Glutamatergic neuron (in vitro differentiated cells): ENCODE measurements at regions not wholly inside any gene's neighbourhood (a gene's known extent, or its start where the extent isn't known, plus 50 kb on each side); places are given as distances from the start of the nearest gene placed in this dataset.

Experiments
- DNase-seq: peaks from one replicate; pipeline ENCODE4 v3.0.0; 2022
- H3K27ac Mint-ChIP-seq: one replicate; pipeline ENCODE4 v1.8.0; 2020; ENCODE audit warnings: mild to moderate bottlenecking, mixed read lengths, inconsistent platforms; ENCODE audit not compliant: unreplicated experiment
- H3K27me3 Mint-ChIP-seq: one replicate; pipeline ENCODE4 v1.8.0; 2020; ENCODE audit warnings: mild to moderate bottlenecking, moderate library complexity, mixed read lengths, inconsistent platforms; ENCODE audit not compliant: unreplicated experiment
- H3K36me3 Mint-ChIP-seq: one replicate; pipeline ENCODE4 v1.8.0; 2020; ENCODE audit warnings: mild to moderate bottlenecking, mixed read lengths, inconsistent platforms; ENCODE audit not compliant: unreplicated experiment
- H3K4me1 Mint-ChIP-seq: one replicate; pipeline ENCODE4 v1.8.0; 2020; ENCODE audit warnings: mild to moderate bottlenecking, low read depth, mixed read lengths, inconsistent platforms; ENCODE audit not compliant: unreplicated experiment
- H3K4me3 Mint-ChIP-seq: one replicate; pipeline ENCODE4 v1.8.0; 2020; ENCODE audit warnings: mild to moderate bottlenecking, mixed read lengths, inconsistent platforms; ENCODE audit not compliant: unreplicated experiment
- H3K9me3 Mint-ChIP-seq: one replicate; pipeline ENCODE4 v1.8.0; 2020; ENCODE audit warnings: mild to moderate bottlenecking, moderate library complexity, mixed read lengths, inconsistent platforms; ENCODE audit not compliant: unreplicated experiment
- CTCF ChIP-seq: fragments of 200-600 bp; sonication (generic); IDR thresholded peaks from one replicate; pipeline ENCODE4 v1.5.0; 2021; ENCODE audit not compliant: partially characterized antibody, unreplicated experiment

- no peak overlapping the region for H3K4me3 Mint-ChIP-seq
- no peak for TF ChIP-seq CTCF
- DNase-seq, result no peak
- peaks cover 5% of the 10 kb centered on the region for H3K27me3 Mint-ChIP-seq
- H3K36me3 Mint-ChIP-seq, result peaks cover 6% of the 10 kb centered on the region
- no peak overlapping the region for H3K27ac Mint-ChIP-seq
- H3K9me3 Mint-ChIP-seq, result no peaks in the 10 kb centered on the region
- no peaks in the 10 kb centered on the region for H3K4me1 Mint-ChIP-seq
Observed at GRCh38 chr14:76696361-76696760, 64.9 kb upstream of the VASH1 start.

DNA sequence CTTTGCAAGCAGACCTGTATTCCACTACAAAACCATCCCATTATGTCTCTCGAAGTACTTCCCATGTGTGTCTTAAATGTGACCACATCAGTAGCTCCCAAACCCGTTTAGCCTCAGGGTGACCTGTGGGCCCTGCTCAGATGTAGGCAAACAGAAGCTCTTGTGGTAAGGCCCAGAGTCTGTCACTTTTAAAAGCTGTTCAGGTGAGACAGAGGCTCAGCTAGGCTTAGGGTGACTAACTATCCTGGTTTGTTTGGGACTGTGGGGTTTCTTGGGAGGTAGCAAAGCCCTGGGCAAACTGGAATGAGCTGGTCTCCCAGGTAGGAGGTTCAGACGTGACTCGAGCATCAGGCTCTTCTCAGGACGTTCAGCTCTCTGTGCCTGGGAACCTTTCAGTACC lies 64.5 kb upstream of the VASH1 start:
- no peaks in the 10 kb centered on the region for H3K9me3 Mint-ChIP-seq
- H3K27ac Mint-ChIP-seq, result no peak overlapping the region
- H3K4me3 Mint-ChIP-seq, result no peak overlapping the region
- peaks cover 6% of the 10 kb centered on the region for H3K36me3 Mint-ChIP-seq
- no peaks in the 10 kb centered on the region for H3K4me1 Mint-ChIP-seq
- no peak for DNase-seq
- no peak for TF ChIP-seq CTCF
- H3K27me3 Mint-ChIP-seq, result peaks cover 5% of the 10 kb centered on the region

- TF ChIP-seq CTCF, result no peak
Observed at GRCh38 chr14:76697246-76697905, 63.9 kb upstream of the VASH1 start.

GRCh38 chr14:76698191-76698590 lies 63.1 kb upstream of the VASH1 start:
- Mint-ChIP-seq H3K27ac (no peak overlapping the region), H3K4me3 (no peak overlapping the region), H3K27me3 (peaks cover 5% of the 10 kb centered on the region), H3K36me3 (peaks cover 6% of the 10 kb centered on the region), H3K9me3 (no peaks in the 10 kb centered on the region), H3K4me1 (no peaks in the 10 kb centered on the region)
- no peak for DNase-seq
- TF ChIP-seq CTCF, result no peak

More at GRCh38 chr14:76697246-76697905, 63.9 kb upstream of the VASH1 start:
- Mint-ChIP-seq H3K27me3 (peaks cover 5% of the 10 kb centered on the region), H3K9me3 (no peaks in the 10 kb centered on the region), H3K27ac (no peak overlapping the region), H3K4me1 (no peaks in the 10 kb centered on the region), H3K4me3 (no peak overlapping the region), H3K36me3 (peaks cover 6% of the 10 kb centered on the region)
- DNase-seq, result peak; percentile 35

- Mint-ChIP-seq H3K27me3 (peaks cover 5% of the 10 kb centered on the region), H3K27ac (no peak overlapping the region)
Observed at GRCh38 chr14:76698631-76699030, 62.6 kb upstream of the VASH1 start.

More at GRCh38 chr14:76698631-76699030, 62.6 kb upstream of the VASH1 start:
- no peaks in the 10 kb centered on the region for H3K4me1 Mint-ChIP-seq
- no peak for TF ChIP-seq CTCF
- peaks cover 6% of the 10 kb centered on the region for H3K36me3 Mint-ChIP-seq
- DNase-seq, result no peak
- no peak overlapping the region for H3K4me3 Mint-ChIP-seq
- H3K9me3 Mint-ChIP-seq, result no peaks in the 10 kb centered on the region
